ENCODE measurements at regions not wholly inside any gene's neighbourhood (a gene's known extent, or its start where the extent isn't known, plus 50 kb on each side); places are given as distances from the start of the nearest gene placed in this dataset.

- no peak for TF ChIP-seq EZH2 (IDR thresholded peaks at IDR 0.05; ENCODE audit: insufficient read depth, poor library complexity, severe bottlenecking)
- no peak for TF ChIP-seq EZH2phosphoT487 (IDR thresholded peaks at IDR 0.05; ENCODE audit: insufficient read depth, low read depth)
These were observed 769.8 kb upstream of the BCHE start for GRCh38 chr3:166606988-166607387.
